ENCODE measurements at regions not wholly inside any gene's neighbourhood (a gene's known extent, or its start where the extent isn't known, plus 50 kb on each side); places are given as distances from the start of the nearest gene placed in this dataset.

- TF ChIP-seq POLR2A (IDR thresholded peaks at IDR 0.05; ENCODE audit: low read length) (no peak), GATA1 (IDR thresholded peaks at IDR 0.05; ENCODE audit: low read depth, low read length) (no peak)
These were observed 118.2 kb upstream of the COPS8 start for GRCh38 chr2:236967499-236967783.

Data from erythroblast (primary cell).